ENCODE measurements at regions not wholly inside any gene's neighbourhood (a gene's known extent, or its start where the extent isn't known, plus 50 kb on each side); places are given as distances from the start of the nearest gene placed in this dataset.

- H3K27ac ChIP-seq: no peak overlapping the region
- DNase-seq (ENCODE audit: low read depth, low spot score): no peak
These were observed 137.9 kb upstream of the ITGA4 start for GRCh38 chr2:181319286-181319685.

GRCh38 chr2:181320638-181321037 is 136.5 kb upstream of the ITGA4 start:
- DNase-seq (ENCODE audit: low read depth, low spot score): no peak

GRCh38 chr2:181324912-181325311 is 132.3 kb upstream of the ITGA4 start:
- no peak overlapping the region for H3K27ac ChIP-seq

More at GRCh38 chr2:181320638-181321037, 136.5 kb upstream of the ITGA4 start:
- no peak overlapping the region for H3K27ac ChIP-seq

GRCh38 chr2:181326661-181327060 is 130.5 kb upstream of the ITGA4 start:
- DNase-seq (ENCODE audit: low read depth, low spot score): no peak

More at GRCh38 chr2:181324912-181325311, 132.3 kb upstream of the ITGA4 start:
- no peak for DNase-seq (ENCODE audit: low read depth, low spot score)

GRCh38 chr2:181330286-181330685 is 126.9 kb upstream of the ITGA4 start:
- no peak for DNase-seq (ENCODE audit: low read depth, low spot score)
- no peak overlapping the region for H3K27ac ChIP-seq

More at GRCh38 chr2:181326661-181327060, 130.5 kb upstream of the ITGA4 start:
- H3K27ac ChIP-seq: no peak overlapping the region

GRCh38 chr2:181332044-181332605 is 125.1 kb upstream of the ITGA4 start:
- no peak overlapping the region for H3K27ac ChIP-seq
- DNase-seq (ENCODE audit: low read depth, low spot score): no peak

- no peak overlapping the region for H3K27ac ChIP-seq
- no peak for DNase-seq (ENCODE audit: low read depth, low spot score)
These were observed 122.9 kb upstream of the ITGA4 start for GRCh38 chr2:181334158-181334826.

GRCh38 chr2:181340891-181341290 is 116.3 kb upstream of the ITGA4 start:
- no peak for DNase-seq (ENCODE audit: low read depth, low spot score)

GRCh38 chr2:181341855-181342600 is 115.2 kb upstream of the ITGA4 start:
- no peak for DNase-seq (ENCODE audit: low read depth, low spot score)
- H3K27ac ChIP-seq: no peak overlapping the region

More at GRCh38 chr2:181340891-181341290, 116.3 kb upstream of the ITGA4 start:
- no peak overlapping the region for H3K27ac ChIP-seq

- DNase-seq (ENCODE audit: low read depth, low spot score): no peak
- no peak overlapping the region for H3K27ac ChIP-seq
These were observed 108.9 kb upstream of the ITGA4 start for GRCh38 chr2:181348107-181348837.

- DNase-seq (ENCODE audit: low read depth, low spot score): no peak
- H3K27ac ChIP-seq: no peak overlapping the region
These were observed 105.0 kb upstream of the ITGA4 start for GRCh38 chr2:181352158-181352557.

- H3K27ac ChIP-seq: no peak overlapping the region
- DNase-seq (ENCODE audit: low read depth, low spot score): peak; percentile 39
These were observed 102.6 kb upstream of the ITGA4 start for GRCh38 chr2:181354626-181355025.

- no peak for DNase-seq (ENCODE audit: low read depth, low spot score)
- no peak overlapping the region for H3K27ac ChIP-seq
These were observed 100.6 kb upstream of the ITGA4 start for GRCh38 chr2:181356526-181357130.

GRCh38 chr2:181357979-181358378 is 99.2 kb upstream of the ITGA4 start:
- DNase-seq (ENCODE audit: low read depth, low spot score): no peak
- no peak overlapping the region for H3K27ac ChIP-seq

GRCh38 chr2:181362561-181362960 is 94.6 kb upstream of the ITGA4 start:
- DNase-seq (ENCODE audit: low read depth, low spot score): no peak
- no peak overlapping the region for H3K27ac ChIP-seq

GRCh38 chr2:181363164-181363563 is 94.0 kb upstream of the ITGA4 start:
- DNase-seq (ENCODE audit: low read depth, low spot score): no peak
- H3K27ac ChIP-seq: no peak overlapping the region

- H3K27ac ChIP-seq: no peak overlapping the region
- no peak for DNase-seq (ENCODE audit: low read depth, low spot score)
These were observed 92.6 kb upstream of the ITGA4 start for GRCh38 chr2:181364492-181365170.

- no peak for DNase-seq (ENCODE audit: low read depth, low spot score)
- no peak overlapping the region for H3K27ac ChIP-seq
These were observed 90.5 kb upstream of the ITGA4 start for GRCh38 chr2:181366675-181367175.

- H3K27ac ChIP-seq: no peak overlapping the region
- DNase-seq (ENCODE audit: low read depth, low spot score): no peak
These were observed 89.8 kb upstream of the ITGA4 start for GRCh38 chr2:181367411-181367810.

Measured in epithelial cell of prostate (primary cell).